GM23338 (cell line): ENCODE measurements at regions not wholly inside any gene's neighbourhood (a gene's known extent, or its start where the extent isn't known, plus 50 kb on each side); places are given as distances from the start of the nearest gene placed in this dataset.

ENCODE experiments used
- ATAC-seq: fragments of 200-7000 bp; cut with Tn5 transposase; 3 replicates; pipeline ENCODE4 v1.9.1; 2020
- DNase-seq: peaks from one replicate; pipeline ENCODE4 v3.0.0-alpha.2; 2015; ENCODE audit warnings: low spot score
- H2AFZ ChIP-seq: fragments of 200-600 bp; sonication (generic); 2 replicates; pipeline ENCODE4 v1.8.0; 2016; ENCODE audit warnings: antibody characterized with exemption, mild to moderate bottlenecking, moderate library complexity
- H3F3A ChIP-seq: fragments of 200-600 bp; sonication (generic); replicated peaks from 2 replicates; pipeline ENCODE4 v1.8.0; 2017; ENCODE audit warnings: antibody characterized with exemption, mixed run types, low read depth
- H3K27ac ChIP-seq: fragments of 200-600 bp; sonication (generic); 2 replicates; pipeline ENCODE4 v1.6.1; 2016; ENCODE audit warnings: low read depth
- H3K27me3 ChIP-seq: fragments of 200-600 bp; sonication (generic); 2 replicates; pipeline ENCODE4 v1.8.0; 2016; ENCODE audit warnings: mild to moderate bottlenecking, mixed run types, moderate library complexity; ENCODE audit not compliant: insufficient read depth
- H3K36me3 ChIP-seq: fragments of 200-600 bp; sonication (generic); 2 replicates; pipeline ENCODE4 v1.8.0; 2016; ENCODE audit warnings: mild to moderate bottlenecking; ENCODE audit not compliant: insufficient read depth
- H3K4me1 ChIP-seq: fragments of 200-600 bp; sonication (generic); 2 replicates; pipeline ENCODE4 v1.8.0; 2016; ENCODE audit warnings: mild to moderate bottlenecking, moderate library complexity; ENCODE audit not compliant: insufficient read depth
- H3K4me2 ChIP-seq: fragments of 200-600 bp; sonication (generic); 2 replicates; pipeline ENCODE4 v1.7.1; 2017; ENCODE audit warnings: mixed run types
- H3K4me3 ChIP-seq: fragments of 200-600 bp; sonication (generic); 2 replicates; pipeline ENCODE4 v1.6.1; 2016; ENCODE audit warnings: mixed run types
- H3K79me2 ChIP-seq: fragments of 200-600 bp; sonication (generic); replicated peaks from 2 replicates; pipeline ENCODE4 v1.8.0; 2017; ENCODE audit warnings: mild to moderate bottlenecking; ENCODE audit not compliant: insufficient read depth
- H3K9me2 ChIP-seq: fragments of 200-600 bp; sonication (generic); 2 replicates; pipeline ENCODE4 v1.8.0; 2017; ENCODE audit not compliant: insufficient read depth
- H4K20me1 ChIP-seq: fragments of 200-600 bp; sonication (generic); replicated peaks from 2 replicates; pipeline ENCODE4 v1.8.0; 2017; ENCODE audit warnings: mild to moderate bottlenecking; ENCODE audit not compliant: insufficient read depth
- H3K27ac Mint-ChIP-seq: 2 replicates; pipeline ENCODE4 v1.8.0; 2020; ENCODE audit warnings: inconsistent platforms, mild to moderate bottlenecking, moderate library complexity, mixed read lengths
- H3K27me3 Mint-ChIP-seq: 3 replicates; pipeline ENCODE4 v1.8.0; 2022; ENCODE audit warnings: low read depth, mild to moderate bottlenecking, moderate library complexity, mixed read lengths, inconsistent platforms; ENCODE audit not compliant: insufficient read depth, poor library complexity
- H3K36me3 Mint-ChIP-seq: 3 replicates; pipeline ENCODE4 v1.8.0; 2021; ENCODE audit warnings: low read depth, mild to moderate bottlenecking, inconsistent platforms, moderate library complexity, mixed read lengths
- H3K4me1 Mint-ChIP-seq: 3 replicates; pipeline ENCODE4 v1.8.0; 2020; ENCODE audit warnings: mild to moderate bottlenecking, inconsistent platforms, mixed read lengths
- H3K4me3 Mint-ChIP-seq: 3 replicates; pipeline ENCODE4 v1.8.0; 2021; ENCODE audit warnings: moderate library complexity, mild to moderate bottlenecking, inconsistent platforms, mixed read lengths
- H3K9me3 Mint-ChIP-seq: 3 replicates; pipeline ENCODE4 v1.8.0; 2020; ENCODE audit warnings: moderate library complexity, mild to moderate bottlenecking, inconsistent platforms, mixed read lengths
- CREB1 ChIP-seq: fragments of 250-450 bp; sonication (Bioruptor Pico); IDR thresholded peaks from 2 replicates; pipeline ENCODE4 v1.5.0; 2020; ENCODE audit warnings: low read depth, mild to moderate bottlenecking, moderate library complexity
- CTCF ChIP-seq, 2 experiments: fragments of 200-600 bp in 1 of 2; sonication (generic) in 1 of 2; conservative IDR thresholded peaks; 2 replicates each; pipeline versions ENCODE4 v1.5.1 to v1.6.1; 2016 to 2017; ENCODE audit warnings: antibody characterized with exemption in 2 of 2, low read depth in 2 of 2, mild to moderate bottlenecking in 2 of 2, moderate library complexity in 1 of 2
- ETS1 ChIP-seq: IDR thresholded peaks from 2 replicates; pipeline ENCODE4 v1.6.1; 2016; ENCODE audit warnings: antibody characterized with exemption
- EZH2 ChIP-seq: fragments of 200-600 bp; sonication (generic); IDR thresholded peaks from one replicate; pipeline ENCODE4 v1.8.0; 2017; ENCODE audit warnings: antibody characterized with exemption, mild to moderate bottlenecking, low read depth; ENCODE audit not compliant: unreplicated experiment
- EZH2phosphoT487 ChIP-seq: fragments of 200-600 bp; sonication (generic); IDR thresholded peaks from one replicate; pipeline ENCODE4 v1.8.1; 2018; ENCODE audit warnings: antibody characterized with exemption; ENCODE audit not compliant: unreplicated experiment
- JUNB ChIP-seq: IDR thresholded peaks from one replicate; pipeline ENCODE4 v1.6.1; 2016; ENCODE audit warnings: antibody characterized with exemption; ENCODE audit not compliant: unreplicated experiment
- NANOG ChIP-seq: IDR thresholded peaks from 2 replicates; pipeline ENCODE4 v1.6.1; 2016; ENCODE audit warnings: antibody characterized with exemption, borderline replicate concordance
- POLR2AphosphoS5 ChIP-seq: IDR thresholded peaks from 2 replicates; pipeline ENCODE4 v1.6.1; 2016; ENCODE audit warnings: antibody characterized with exemption, low read depth
- REST ChIP-seq: IDR thresholded peaks from one replicate; pipeline ENCODE4 v1.6.1; 2018; ENCODE audit warnings: antibody characterized with exemption; ENCODE audit not compliant: unreplicated experiment
- STAT1 ChIP-seq: IDR thresholded peaks from one replicate; pipeline ENCODE4 v1.6.1; 2016; ENCODE audit warnings: antibody characterized with exemption; ENCODE audit not compliant: unreplicated experiment
- ZNF114 ChIP-seq: fragments of 250-450 bp; sonication (Bioruptor Pico); IDR thresholded peaks from 2 replicates; pipeline ENCODE4 v1.5.0; 2020; ENCODE audit warnings: mild to moderate bottlenecking, moderate library complexity
- ZNF331 ChIP-seq: fragments of 250-450 bp; sonication (Bioruptor Pico); IDR thresholded peaks from 2 replicates; pipeline ENCODE4 v1.5.0; 2020; ENCODE audit warnings: low read depth, mild to moderate bottlenecking, moderate library complexity
- ZNF462 ChIP-seq: fragments of 250-450 bp; sonication (Bioruptor Pico); IDR thresholded peaks from 2 replicates; pipeline ENCODE4 v1.5.0; 2020; ENCODE audit warnings: mild to moderate bottlenecking, moderate library complexity

GRCh38 chr13:50581586-50582196 lies 261.8 kb downstream of the DLEU7 start:
- H3K4me1 ChIP-seq, result no peaks in the 10 kb centered on the region
- H3K9me2 ChIP-seq, result peaks cover 16% of the 10 kb centered on the region
- Mint-ChIP-seq H3K9me3 (no peaks in the 10 kb centered on the region), H3K27me3 (no peaks in the 10 kb centered on the region), H3K4me1 (peaks cover 7% of the 10 kb centered on the region), H3K36me3 (no peaks in the 10 kb centered on the region), H3K4me3 (no peak overlapping the region), H3K27ac (no peak overlapping the region)
- H4K20me1 ChIP-seq, result no peaks in the 10 kb centered on the region
- no peak overlapping the region for H2AFZ ChIP-seq
- DNase-seq (no peak), ATAC-seq (no peak)
- H3K36me3 ChIP-seq, result no peaks in the 10 kb centered on the region
- no peaks in the 10 kb centered on the region for H3K27me3 ChIP-seq
- H3K4me2 ChIP-seq, result no peak overlapping the region
- H3K27ac ChIP-seq, result no peak overlapping the region
- H3K4me3 ChIP-seq, result no peak overlapping the region
- no peak for TF ChIP-seq NANOG
- TF ChIP-seq JUNB, result no peak
- no peak for TF ChIP-seq EZH2phosphoT487
- no peak for TF ChIP-seq ZNF462 (CRISPR knock-in tag)
- TF ChIP-seq ETS1, result no peak
- no peak for TF ChIP-seq ZNF114 (CRISPR knock-in tag)
- no peak for TF ChIP-seq REST
- TF ChIP-seq CTCF (conservative IDR thresholded peaks at IDR 0.05; ENCODE audit: low read depth in 2 of 2), result no peak
- TF ChIP-seq ZNF331, result no peak
- TF ChIP-seq POLR2AphosphoS5, result no peak
- no peak for TF ChIP-seq STAT1
- TF ChIP-seq CREB1 (CRISPR knock-in tag), result no peak
- no peak for TF ChIP-seq EZH2
- H3K79me2 ChIP-seq, result no peaks in the 10 kb centered on the region
- H3F3A ChIP-seq, result no peaks in the 10 kb centered on the region
